ENCODE measurements at regions not wholly inside any gene's neighbourhood (a gene's known extent, or its start where the extent isn't known, plus 50 kb on each side); places are given as distances from the start of the nearest gene placed in this dataset.
"Not testable (repeated sequence)": the region's sequence is repeated elsewhere in the genome, so short reads cannot be mapped to it uniquely, and the experiment has no call there.

DNA sequence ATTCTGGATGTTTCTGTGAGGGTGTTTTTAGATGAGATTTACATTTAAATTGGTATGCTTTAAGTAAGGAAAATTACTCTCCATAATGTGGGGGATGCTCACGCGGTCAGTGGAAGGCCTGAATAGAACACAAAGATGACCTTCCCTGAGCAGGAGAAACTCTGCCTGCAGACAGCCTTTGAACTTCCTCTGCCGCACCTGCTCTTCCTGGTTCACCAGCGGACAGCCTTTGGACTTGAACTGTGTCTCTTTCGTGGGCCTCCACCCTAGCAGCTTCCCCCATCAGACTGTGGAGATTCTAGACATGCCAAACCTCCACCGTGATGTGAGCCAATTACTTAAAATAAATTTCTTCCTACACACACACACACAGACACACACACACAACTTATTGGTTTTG is 210.7 kb downstream of the EFCAB11 start:
- DNase-seq: no peak

- no peak for DNase-seq
Observed at GRCh38 chr14:89740241-89740640, 214.3 kb downstream of the EFCAB11 start.

- DNase-seq: no peak
Observed at GRCh38 chr14:89736881-89737280, 217.6 kb downstream of the EFCAB11 start.

DNA sequence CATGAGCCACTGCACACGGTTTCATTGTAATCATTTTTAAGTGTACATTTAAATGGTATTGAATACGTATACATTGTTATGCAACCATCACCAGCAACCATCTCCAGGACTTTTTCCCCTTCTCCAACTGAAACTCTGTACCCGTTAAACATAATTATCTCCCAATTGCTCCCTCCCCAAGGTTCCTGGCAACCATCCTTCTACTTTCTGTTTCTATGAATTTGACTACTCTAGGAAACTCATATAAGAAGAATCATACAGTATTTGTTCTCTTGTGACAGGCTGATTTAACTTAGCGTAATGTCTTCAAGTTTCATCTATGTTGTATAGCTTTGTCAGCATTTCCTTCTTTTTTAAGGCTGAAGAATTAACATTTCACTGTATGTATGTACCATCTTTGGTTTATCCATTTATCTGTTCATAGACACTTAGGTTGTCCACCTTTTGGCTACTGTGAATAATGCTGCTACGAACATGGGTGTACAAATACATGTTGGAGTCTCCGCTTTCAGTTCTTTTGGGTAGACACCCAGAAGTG is 223.1 kb downstream of the EFCAB11 start:
- no peak for DNase-seq

DNA sequence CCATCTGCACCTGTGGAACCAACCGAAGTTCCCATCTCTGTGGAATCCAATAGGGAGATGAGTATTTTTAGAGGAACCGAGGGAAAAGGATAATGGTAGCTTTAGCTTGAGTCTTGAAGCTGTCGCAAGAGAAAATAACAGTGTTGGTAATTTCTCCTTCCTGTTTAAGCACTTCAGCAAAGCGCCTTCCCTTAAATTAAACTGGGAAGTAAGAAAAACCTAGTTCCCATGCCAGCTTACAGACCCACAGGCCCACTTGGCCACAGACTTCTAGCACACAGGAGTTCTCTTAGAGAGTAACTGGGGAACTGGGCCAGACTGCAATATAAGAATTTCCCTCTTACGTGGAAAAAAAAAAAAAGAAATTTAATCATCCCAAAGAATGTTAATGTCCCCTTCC is 223.8 kb downstream of the EFCAB11 start:
- DNase-seq: no peak

GRCh38 chr14:89728964-89729363 is 225.6 kb downstream of the EFCAB11 start:
- DNase-seq: no peak

GRCh38 chr14:89726226-89726625 is 228.3 kb downstream of the EFCAB11 start:
- DNase-seq: not testable (repeated sequence)

- DNase-seq: no peak
Observed at GRCh38 chr14:89724628-89724960, 229.9 kb downstream of the EFCAB11 start.

- DNase-seq: no peak
Observed at GRCh38 chr14:89723930-89724627, 230.5 kb downstream of the EFCAB11 start.

DNA sequence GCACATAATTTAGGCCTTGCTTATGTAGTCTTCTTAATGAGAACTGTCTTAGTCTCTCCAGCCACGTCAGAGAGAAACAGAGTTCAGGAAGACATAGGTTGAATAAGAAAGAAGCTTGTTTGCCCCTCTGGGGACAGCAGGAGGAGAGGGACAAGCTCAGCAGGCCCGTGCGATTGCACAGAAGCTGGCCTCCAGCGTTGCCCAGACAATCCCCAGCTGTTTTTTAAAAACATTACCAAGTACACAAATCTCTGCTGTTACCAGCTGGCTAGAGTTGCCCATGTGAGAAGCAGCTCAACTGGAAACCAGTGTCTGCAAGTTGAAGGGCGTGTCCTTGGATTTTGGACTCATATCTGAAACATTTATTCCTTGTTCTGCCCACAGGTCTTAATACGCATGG is 232.6 kb downstream of the EFCAB11 start:
- DNase-seq: no peak

DNA sequence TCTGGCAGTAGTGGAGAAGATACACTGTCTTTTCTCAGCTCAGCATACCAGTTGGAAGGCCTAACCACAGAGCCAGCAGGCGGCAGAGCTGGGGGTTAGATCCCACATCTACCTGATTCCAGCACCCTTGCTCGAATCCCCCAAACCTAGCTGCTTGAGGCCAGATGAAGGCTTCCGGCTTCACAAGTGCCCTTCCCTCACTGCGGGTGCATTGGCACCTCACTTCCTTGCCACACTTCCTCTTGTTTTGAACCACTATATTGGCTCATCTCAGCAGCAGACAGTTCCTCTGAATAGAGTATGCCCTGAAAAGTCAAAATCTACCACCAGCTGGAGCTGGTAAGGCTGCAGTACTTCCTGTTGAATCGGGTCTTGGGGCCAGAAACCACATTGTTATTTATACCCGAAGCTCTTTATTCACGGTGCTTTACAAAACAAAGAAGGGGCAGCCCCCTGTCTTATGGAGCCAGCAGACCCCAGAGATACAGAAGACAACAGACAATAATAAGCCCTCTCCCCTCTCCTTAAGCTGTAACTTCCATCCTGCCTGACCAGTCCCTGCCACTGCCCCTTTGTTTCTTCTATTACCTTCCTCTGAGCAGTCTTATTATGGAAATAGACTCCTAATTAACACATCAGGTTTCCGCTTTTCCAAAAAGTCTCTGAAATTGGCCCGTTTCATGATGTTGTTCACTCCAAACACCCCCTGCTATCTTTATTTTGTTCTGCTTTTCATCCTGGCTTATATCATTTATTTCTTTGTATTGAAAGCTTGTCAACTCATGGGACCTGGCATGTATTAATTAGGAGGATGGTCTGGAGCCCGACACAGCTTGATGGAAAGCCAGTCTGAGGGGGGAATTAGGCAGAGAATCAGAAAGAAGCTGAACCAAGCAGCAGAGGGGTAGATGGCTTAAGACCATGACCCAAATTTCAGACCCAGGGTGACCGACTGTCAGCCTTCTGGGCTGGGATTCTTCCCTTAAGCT is 233.5 kb downstream of the EFCAB11 start:
- no peak for DNase-seq

DNA sequence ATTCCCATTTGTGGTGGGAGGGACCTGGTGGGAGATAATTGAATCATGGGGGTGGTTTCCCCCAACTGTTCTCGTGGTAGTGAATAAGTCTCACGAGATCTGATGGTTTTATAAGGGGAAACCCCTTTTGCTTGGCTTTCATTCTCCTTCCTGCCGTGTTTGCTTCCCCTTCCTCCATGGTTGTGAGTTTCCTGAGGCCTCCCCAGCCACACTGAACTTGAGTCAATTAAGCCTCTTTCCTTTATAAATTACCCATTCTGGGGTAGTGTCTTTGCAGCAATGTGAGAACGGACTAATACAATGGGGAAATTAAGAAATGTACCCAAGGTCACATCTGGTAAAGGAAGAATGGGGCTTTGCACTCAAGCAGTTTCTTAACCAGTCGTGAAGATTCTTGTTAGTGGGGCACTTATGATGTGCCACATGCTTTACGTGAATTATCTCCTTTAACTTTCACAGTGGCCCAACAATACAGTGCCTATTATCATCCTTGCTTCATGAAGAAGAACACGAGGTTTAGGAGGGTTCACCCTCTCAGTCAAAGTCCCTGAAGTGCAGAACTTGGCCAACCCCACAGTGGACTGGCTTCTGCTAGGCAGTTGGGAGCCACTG is 234.3 kb downstream of the EFCAB11 start:
- DNase-seq: no peak

DNA sequence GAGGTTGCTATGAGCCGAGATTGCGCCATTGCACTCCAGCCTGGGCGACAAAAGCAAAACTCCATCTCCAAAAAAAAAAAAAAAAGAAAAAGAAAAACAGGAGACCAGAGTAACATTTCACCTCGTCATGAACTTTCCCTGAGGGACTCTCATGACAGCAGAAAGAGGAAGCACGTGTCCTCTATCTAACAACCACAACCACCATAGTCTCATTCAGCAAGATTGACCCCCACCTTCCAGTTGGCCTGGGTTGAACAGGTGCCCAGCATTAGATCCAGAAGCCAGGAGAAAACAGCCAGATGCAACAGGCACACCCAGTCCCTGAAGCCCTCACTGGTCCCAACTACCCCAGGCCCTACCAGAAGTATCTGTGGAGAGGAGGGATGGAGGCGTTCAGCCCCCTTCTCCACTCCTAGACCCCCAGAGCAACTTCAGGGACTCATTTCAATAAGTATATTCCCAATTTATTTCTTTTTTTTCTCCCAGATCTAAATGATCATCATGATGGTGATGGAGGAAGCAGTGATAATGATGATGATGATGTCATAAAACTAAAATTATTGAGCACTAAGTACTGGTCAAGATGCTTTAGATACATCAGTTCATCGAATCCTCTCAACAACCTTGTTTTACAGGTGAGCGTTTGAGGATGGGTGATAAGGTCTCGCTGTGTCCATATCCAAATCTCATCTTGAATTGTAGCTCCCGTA is 235.0 kb downstream of the EFCAB11 start:
- DNase-seq: no peak

DNA sequence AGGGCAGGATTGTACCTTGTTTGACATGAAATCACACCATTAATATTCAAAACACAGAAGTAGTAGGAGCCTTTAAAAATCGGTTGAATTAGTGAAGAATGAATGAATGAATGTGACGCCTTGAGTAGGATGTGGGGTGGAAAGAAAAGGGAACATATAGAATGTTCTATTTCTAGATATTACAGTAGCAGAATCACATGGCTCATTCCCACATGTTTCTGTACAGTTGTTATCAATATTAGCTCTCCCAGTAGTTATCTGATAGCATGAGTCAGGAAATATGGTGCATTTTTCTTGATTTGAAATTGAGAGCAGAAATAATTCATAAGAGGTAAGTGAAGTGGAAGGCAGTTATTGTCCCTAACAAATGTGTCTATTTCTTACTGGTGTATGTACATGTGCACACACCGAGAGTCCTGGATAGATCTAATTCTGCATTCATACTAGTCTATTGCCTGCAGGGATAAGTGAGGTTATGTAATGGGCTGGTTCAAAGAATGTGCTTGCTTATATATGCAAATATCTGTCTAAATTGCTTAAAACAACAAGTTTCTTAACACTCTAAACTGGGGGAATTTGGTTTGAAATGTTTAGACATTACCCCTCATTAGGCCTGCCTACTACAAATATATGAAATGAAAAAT is 245.4 kb downstream of the EFCAB11 start:
- DNase-seq: no peak

GRCh38 chr14:89707086-89707485 is 247.4 kb downstream of the EFCAB11 start:
- no peak for DNase-seq

GRCh38 chr14:89702876-89703200 is 251.7 kb downstream of the EFCAB11 start:
- peak; percentile 16 for DNase-seq

- DNase-seq: peak; percentile 84
Observed at GRCh38 chr14:89702073-89702875, 252.3 kb downstream of the EFCAB11 start.

DNA sequence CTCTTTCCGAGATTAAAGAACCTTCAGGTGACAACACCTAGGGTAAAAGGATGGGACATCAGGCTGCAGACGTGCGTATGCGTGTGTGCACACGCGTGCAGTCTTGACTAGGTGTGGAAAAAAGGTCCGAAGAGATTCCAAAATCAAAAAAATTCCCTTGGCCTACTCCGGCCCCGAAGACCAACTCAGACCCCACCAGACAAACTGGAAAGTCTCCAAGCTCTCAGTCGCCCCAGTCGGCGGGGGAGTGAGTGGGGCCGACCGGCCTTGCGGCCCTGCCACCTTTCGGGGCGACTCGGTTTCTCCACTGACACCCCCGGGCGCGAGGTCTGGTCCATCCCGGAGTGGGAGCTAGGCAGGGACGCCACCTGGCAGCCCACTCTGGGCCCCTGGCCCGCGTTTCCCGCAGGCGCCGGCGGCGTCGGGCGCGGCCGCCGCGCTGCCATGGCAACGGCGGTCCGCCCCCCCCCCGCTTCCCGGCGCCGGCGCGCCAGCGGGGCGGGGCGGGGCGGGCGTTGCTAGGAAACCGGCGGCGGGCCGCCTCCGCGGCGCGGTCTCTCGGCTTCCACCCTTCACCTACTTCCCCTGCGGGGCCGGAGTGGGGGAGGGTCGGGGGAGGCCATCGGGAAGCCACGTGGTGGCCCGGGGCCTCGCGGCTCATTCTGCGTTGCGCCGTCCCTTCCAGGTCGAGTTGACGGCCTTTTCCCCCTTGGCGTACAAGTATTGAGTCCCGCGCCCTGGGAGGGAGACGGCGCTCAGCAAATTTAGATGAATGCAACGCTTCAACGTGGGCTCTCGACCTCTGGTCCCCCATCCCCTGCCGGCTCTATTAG is 253.1 kb downstream of the EFCAB11 start:
- peak; percentile 62 for DNase-seq

DNA sequence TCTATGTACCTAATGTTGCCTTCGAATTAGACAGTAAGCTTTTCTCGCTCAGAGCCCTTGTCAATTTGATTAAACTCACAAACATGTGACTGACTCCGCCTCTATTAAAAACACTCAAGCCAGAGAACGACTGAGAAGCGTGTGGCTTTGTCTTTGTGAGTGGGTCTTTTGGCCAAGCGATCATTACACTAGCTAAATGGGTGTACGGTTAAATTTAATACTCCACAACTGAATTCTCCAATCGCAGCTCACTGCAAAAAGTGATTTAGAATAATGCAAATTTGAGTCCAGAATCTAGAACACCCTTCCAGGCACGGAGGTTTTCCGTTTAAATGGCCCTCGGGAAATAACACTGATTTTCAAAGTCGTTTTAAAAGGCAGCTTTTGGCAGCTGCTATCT is 253.7 kb downstream of the EFCAB11 start:
- no peak for DNase-seq

DNA sequence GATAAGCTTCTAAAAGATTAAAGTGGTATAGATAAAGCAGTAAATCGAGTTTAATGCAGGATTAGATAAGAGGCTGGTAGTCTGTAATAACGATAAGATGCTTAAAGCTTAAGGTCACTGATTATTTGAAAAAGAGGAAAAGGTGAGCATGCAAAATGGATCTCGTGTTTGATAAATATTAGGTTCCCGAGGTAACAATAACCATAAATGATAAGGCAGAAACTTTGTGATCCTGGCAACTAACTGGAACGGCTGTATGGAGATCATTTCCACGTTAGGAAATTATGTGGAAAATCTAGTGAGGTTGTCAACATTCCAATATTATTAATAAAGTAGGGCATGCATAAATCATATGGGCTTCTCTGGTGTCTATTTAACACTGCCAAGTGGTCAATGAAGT is 255.5 kb downstream of the EFCAB11 start:
- no peak for DNase-seq

All from NCI-H524 treated with DMSO at 0.1 percent for 48 hours (cell line).